ENCODE measurements at regions not wholly inside any gene's neighbourhood (a gene's known extent, or its start where the extent isn't known, plus 50 kb on each side); places are given as distances from the start of the nearest gene placed in this dataset.

- TF ChIP-seq CTCF (conservative IDR thresholded peaks at IDR 0.05; ENCODE audit: low read depth, low read length) (no peak), EZH2 (IDR thresholded peaks at IDR 0.05; ENCODE audit: borderline replicate concordance, low read depth, low read length, poor library complexity, severe bottlenecking) (no peak)
These were observed 67.0 kb upstream of the MAST4 start for GRCh38 chr5:66529182-66529581.
